ENCODE measurements at regions not wholly inside any gene's neighbourhood (a gene's known extent, or its start where the extent isn't known, plus 50 kb on each side); places are given as distances from the start of the nearest gene placed in this dataset.

- no peak for DNase-seq (ENCODE audit: low read depth)
- H3K4me3 ChIP-seq (ENCODE audit: low read depth, low read length), result no peak overlapping the region
- TF ChIP-seq CTCF (IDR thresholded peaks at IDR 0.05; ENCODE audit: insufficient read depth, low read depth, low read length), result no peak
Observed at GRCh38 chr11:13862845-13863392, 99.6 kb upstream of the SPON1 start.

GRCh38 chr11:13868710-13869397 is 93.7 kb upstream of the SPON1 start:
- H3K4me3 ChIP-seq (ENCODE audit: low read depth, low read length), result no peak overlapping the region
- no peak for DNase-seq (ENCODE audit: low read depth)

GRCh38 chr11:13869398-13869886 is 93.1 kb upstream of the SPON1 start:
- TF ChIP-seq CTCF (IDR thresholded peaks at IDR 0.05; ENCODE audit: insufficient read depth, low read depth, low read length), result no peak
- H3K4me3 ChIP-seq (ENCODE audit: low read depth, low read length), result no peak overlapping the region
- DNase-seq (ENCODE audit: low read depth), result no peak

More at GRCh38 chr11:13868710-13869397, 93.7 kb upstream of the SPON1 start:
- TF ChIP-seq CTCF (IDR thresholded peaks at IDR 0.05; ENCODE audit: insufficient read depth, low read depth, low read length), result no peak

- no peak for TF ChIP-seq CTCF (IDR thresholded peaks at IDR 0.05; ENCODE audit: insufficient read depth, low read depth, low read length)
- DNase-seq (ENCODE audit: low read depth), result no peak
Observed at GRCh38 chr11:13874597-13874996, 87.9 kb upstream of the SPON1 start.

GRCh38 chr11:13875643-13876042 is 86.9 kb upstream of the SPON1 start:
- no peak for TF ChIP-seq CTCF (IDR thresholded peaks at IDR 0.05; ENCODE audit: insufficient read depth, low read depth, low read length)
- no peak overlapping the region for H3K4me3 ChIP-seq (ENCODE audit: low read depth, low read length)
- DNase-seq (ENCODE audit: low read depth), result no peak

More at GRCh38 chr11:13874597-13874996, 87.9 kb upstream of the SPON1 start:
- no peak overlapping the region for H3K4me3 ChIP-seq (ENCODE audit: low read depth, low read length)

- no peak overlapping the region for H3K4me3 ChIP-seq (ENCODE audit: low read depth, low read length)
- no peak for TF ChIP-seq CTCF (IDR thresholded peaks at IDR 0.05; ENCODE audit: insufficient read depth, low read depth, low read length)
- no peak for DNase-seq (ENCODE audit: low read depth)
Observed at GRCh38 chr11:13876423-13876822, 86.1 kb upstream of the SPON1 start.

All from fibroblast of villous mesenchyme (primary cell).